Endothelial cell (in vitro differentiated cells): ENCODE measurements at regions not wholly inside any gene's neighbourhood (a gene's known extent, or its start where the extent isn't known, plus 50 kb on each side); places are given as distances from the start of the nearest gene placed in this dataset.

Experiments
- DNase-seq: peaks from one replicate; pipeline ENCODE4 v3.0.0; 2021; ENCODE audit warnings: low spot score
- H3K27ac Mint-ChIP-seq: one replicate; pipeline ENCODE4 v1.8.0; 2021; ENCODE audit warnings: mixed read lengths, inconsistent platforms; ENCODE audit not compliant: unreplicated experiment
- H3K27me3 Mint-ChIP-seq: one replicate; pipeline ENCODE4 v1.8.0; 2021; ENCODE audit warnings: mild to moderate bottlenecking, moderate library complexity, mixed read lengths, inconsistent platforms; ENCODE audit not compliant: unreplicated experiment
- H3K36me3 Mint-ChIP-seq: one replicate; pipeline ENCODE4 v1.8.0; 2021; ENCODE audit warnings: mild to moderate bottlenecking, low read depth, mixed read lengths, inconsistent platforms; ENCODE audit not compliant: unreplicated experiment
- H3K4me1 Mint-ChIP-seq: one replicate; pipeline ENCODE4 v1.8.0; 2021; ENCODE audit warnings: mild to moderate bottlenecking, mixed read lengths, inconsistent platforms; ENCODE audit not compliant: unreplicated experiment
- H3K4me3 Mint-ChIP-seq: one replicate; pipeline ENCODE4 v1.8.0; 2021; ENCODE audit warnings: mild to moderate bottlenecking, mixed read lengths, inconsistent platforms; ENCODE audit not compliant: unreplicated experiment
- H3K9me3 Mint-ChIP-seq: one replicate; pipeline ENCODE4 v1.8.0; 2021; ENCODE audit warnings: mixed read lengths, inconsistent platforms; ENCODE audit not compliant: unreplicated experiment
- CTCF ChIP-seq: fragments of 200-600 bp; sonication (generic); IDR thresholded peaks from one replicate; pipeline ENCODE4 v1.5.0; 2021; ENCODE audit warnings: antibody characterized with exemption; ENCODE audit not compliant: unreplicated experiment

DNA sequence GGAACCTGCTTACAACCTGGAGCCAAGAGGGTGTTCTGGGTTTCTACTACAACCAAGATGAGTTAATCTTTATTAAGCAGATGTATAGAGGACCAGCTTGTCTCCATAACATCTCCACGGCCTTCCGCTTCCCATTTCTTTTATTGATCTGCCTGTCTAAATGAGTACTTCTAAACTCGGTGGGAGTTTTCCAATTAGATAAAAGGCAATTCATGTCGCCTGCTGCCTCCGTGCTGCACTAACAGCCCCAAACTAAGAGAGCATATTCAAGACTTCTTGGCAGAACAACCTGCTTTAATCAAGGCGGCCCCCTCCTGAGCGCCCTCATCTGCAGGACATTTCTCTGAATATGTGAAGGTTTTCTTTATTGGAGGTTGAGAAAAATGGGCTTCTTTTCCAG lies 270.1 kb downstream of the PDCD6IP start:
- Mint-ChIP-seq H3K4me3 (no peak overlapping the region), H3K9me3 (no peaks in the 10 kb centered on the region), H3K36me3 (no peaks in the 10 kb centered on the region), H3K27ac (no peak overlapping the region), H3K4me1 (peaks cover 23% of the 10 kb centered on the region), H3K27me3 (no peaks in the 10 kb centered on the region)
- TF ChIP-seq CTCF: no peak
- no peak for DNase-seq

DNA sequence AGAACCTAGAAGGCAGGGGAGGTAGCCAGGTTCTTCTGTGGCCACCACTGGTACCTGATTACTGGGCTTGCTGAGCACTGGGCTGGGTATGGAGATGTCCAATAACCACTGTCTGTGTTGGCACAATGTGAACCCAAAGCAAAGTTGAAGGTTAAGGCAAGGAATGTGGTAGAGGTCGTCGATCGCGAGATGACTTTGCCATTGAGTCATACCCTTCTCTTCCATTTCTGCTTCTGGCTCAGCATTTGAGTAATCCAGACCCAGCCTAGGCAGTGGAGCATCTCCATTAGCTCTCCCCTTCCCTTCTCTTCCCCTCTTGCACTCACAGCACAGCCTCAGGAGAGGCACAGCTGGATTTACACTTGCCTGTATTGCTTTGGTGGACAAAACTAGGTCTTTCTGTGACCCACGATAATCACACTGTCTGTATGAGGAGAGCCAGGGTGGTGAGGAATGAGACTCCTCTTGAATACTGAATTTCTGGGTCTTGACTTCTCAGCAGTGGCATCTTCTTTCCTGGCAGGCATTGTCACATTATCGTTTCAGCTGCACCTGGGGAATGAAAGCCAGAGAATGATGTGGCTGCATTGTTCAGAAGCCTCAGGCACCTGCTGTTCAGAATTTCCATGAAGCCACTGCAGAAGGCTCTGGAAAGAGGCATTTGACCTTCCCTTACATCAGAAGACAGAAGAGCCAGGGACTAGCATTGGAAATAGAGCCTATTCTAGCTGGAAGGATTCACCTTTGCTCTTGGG lies 272.6 kb downstream of the PDCD6IP start:
- Mint-ChIP-seq H3K36me3 (no peaks in the 10 kb centered on the region), H3K9me3 (no peaks in the 10 kb centered on the region), H3K4me3 (no peak overlapping the region), H3K27ac (no peak overlapping the region), H3K4me1 (peaks cover 23% of the 10 kb centered on the region), H3K27me3 (no peaks in the 10 kb centered on the region)
- no peak for DNase-seq
- no peak for TF ChIP-seq CTCF

GRCh38 chr3:34072297-34072696 lies 273.9 kb downstream of the PDCD6IP start:
- no peak for TF ChIP-seq CTCF
- no peaks in the 10 kb centered on the region for H3K36me3 Mint-ChIP-seq
- DNase-seq: no peak
- no peaks in the 10 kb centered on the region for H3K9me3 Mint-ChIP-seq
- no peak overlapping the region for H3K27ac Mint-ChIP-seq
- no peak overlapping the region for H3K4me3 Mint-ChIP-seq
- H3K4me1 Mint-ChIP-seq: peaks cover 28% of the 10 kb centered on the region
- no peaks in the 10 kb centered on the region for H3K27me3 Mint-ChIP-seq

DNA sequence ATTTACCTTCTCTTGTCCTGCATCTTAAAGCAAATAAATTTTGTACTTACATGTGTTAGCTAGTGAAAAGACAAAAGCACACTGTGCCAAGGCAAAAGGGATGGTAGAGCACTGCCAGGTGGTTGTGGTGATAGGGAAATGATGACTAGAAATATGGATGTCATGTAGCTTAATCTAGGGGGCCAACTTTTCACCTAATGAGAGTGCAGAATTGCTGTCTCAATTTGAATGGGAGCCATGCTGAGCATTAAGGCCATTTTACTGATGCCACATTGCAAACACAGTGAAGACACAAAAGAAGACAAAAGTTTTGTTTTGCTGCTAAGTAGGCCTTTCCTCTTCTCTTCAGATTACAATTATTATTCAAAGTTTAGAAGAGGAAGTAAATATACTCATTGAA lies 274.7 kb downstream of the PDCD6IP start:
- no peaks in the 10 kb centered on the region for H3K36me3 Mint-ChIP-seq
- DNase-seq: no peak
- H3K4me1 Mint-ChIP-seq: peaks cover 36% of the 10 kb centered on the region
- no peak for TF ChIP-seq CTCF
- peaks cover 4% of the 10 kb centered on the region for H3K27me3 Mint-ChIP-seq
- H3K4me3 Mint-ChIP-seq: no peak overlapping the region
- no peak overlapping the region for H3K27ac Mint-ChIP-seq
- no peaks in the 10 kb centered on the region for H3K9me3 Mint-ChIP-seq

- no peak overlapping the region for H3K4me3 Mint-ChIP-seq
- peaks cover 42% of the 10 kb centered on the region for H3K4me1 Mint-ChIP-seq
- H3K27me3 Mint-ChIP-seq: peaks cover 5% of the 10 kb centered on the region
- H3K36me3 Mint-ChIP-seq: no peaks in the 10 kb centered on the region
- no peaks in the 10 kb centered on the region for H3K9me3 Mint-ChIP-seq
- no peak overlapping the region for H3K27ac Mint-ChIP-seq
- TF ChIP-seq CTCF: no peak
- no peak for DNase-seq
Observed at GRCh38 chr3:34073961-34074360, 275.5 kb downstream of the PDCD6IP start.
